HG03439 (cell line): ENCODE measurements at regions not wholly inside any gene's neighbourhood (a gene's known extent, or its start where the extent isn't known, plus 50 kb on each side); places are given as distances from the start of the nearest gene placed in this dataset.
"Not testable (repeated sequence)": the region's sequence is repeated elsewhere in the genome, so short reads cannot be mapped to it uniquely, and the experiment has no call there.

Source experiments
- ATAC-seq: cut with Tn5 transposase; IDR thresholded peaks from one replicate; pipeline ENCODE4 v1.9.1; 2021; ENCODE audit warnings: mild to moderate bottlenecking, moderate library complexity; ENCODE audit not compliant: unreplicated experiment

DNA sequence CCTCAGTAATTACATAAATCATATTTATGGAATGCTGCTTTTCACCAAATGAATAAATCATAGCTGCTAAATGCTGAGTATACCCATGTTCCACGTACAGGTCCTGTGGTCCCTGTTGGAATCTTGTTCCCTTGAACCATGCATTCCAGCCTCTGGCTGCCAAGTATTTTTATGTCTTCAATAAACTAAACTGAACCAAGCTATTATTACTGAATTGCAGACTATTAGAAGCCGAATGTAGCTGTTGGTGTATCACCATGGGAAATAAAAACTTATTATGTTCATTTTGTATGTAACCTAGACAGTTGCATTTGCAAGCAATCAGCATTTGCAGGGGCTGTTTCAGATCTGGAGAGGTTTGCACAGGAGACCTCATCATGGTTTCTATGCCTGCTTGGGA lies 362.4 kb downstream of the ADCYAP1 start:
- ATAC-seq = no peak

- ATAC-seq = no peak
Observed at GRCh38 chr18:1270081-1270480, 365.4 kb downstream of the ADCYAP1 start.

DNA sequence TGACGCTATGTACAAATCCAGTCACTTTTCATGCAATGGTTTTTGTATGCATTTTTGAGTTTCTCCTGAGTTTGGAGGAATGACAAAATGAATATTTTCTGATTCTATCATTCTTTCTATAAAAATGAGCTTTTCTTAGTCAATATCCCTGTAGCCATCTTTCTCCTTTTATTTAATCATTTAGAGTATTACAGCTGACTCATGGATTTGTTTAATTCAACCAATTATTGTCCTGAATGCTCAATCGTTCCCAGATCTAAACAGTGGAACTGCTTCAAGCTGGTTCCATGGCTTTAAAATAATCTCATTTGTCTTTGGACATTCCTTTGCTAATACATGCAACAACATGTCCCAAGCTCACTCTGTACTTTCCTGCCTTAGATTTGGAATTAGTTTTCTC lies 368.8 kb downstream of the ADCYAP1 start:
- ATAC-seq = no peak

DNA sequence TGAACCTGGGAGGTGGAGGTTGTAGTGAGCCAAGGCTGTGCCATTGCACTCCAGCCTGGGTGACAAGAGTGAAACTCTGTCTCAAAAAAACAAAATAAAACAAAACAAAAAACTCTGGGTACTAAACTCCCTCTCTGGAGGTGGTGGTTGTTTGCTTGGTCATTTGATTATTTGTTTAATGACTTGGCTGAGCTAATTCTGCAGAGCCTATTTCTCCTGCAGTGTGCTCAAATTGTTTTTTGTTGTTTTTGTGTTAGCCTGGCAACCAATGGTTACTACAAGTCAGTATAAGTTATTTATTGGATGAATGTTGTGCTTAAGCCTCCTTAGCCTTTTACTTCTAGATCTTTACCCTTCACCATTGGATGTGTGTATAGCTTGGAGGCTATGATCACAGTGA lies 387.5 kb downstream of the ADCYAP1 start:
- no peak for ATAC-seq

DNA sequence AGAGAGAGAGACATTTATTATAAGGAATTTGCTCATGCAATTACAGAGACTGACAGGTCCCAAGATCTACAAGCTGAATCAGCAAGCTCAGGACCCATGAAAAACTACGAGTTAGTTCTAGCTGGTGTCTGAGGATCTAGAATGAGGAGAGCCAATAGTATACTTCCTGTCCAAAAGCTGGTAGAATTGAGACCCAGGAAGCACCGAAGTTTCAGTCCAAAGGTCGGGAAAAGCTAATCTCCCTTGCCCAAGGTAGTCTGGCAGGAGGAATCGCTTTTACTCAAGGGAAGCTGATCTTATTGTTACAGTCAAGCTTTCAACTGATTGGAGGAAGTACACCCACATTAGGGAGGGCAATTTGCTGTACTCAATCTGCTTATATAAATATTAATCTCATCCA lies 389.6 kb downstream of the ADCYAP1 start:
- no peak for ATAC-seq

GRCh38 chr18:1296237-1296636 lies 391.6 kb downstream of the ADCYAP1 start:
- ATAC-seq = no peak

- ATAC-seq = no peak
Observed at GRCh38 chr18:1302861-1303260, 398.2 kb downstream of the ADCYAP1 start.

DNA sequence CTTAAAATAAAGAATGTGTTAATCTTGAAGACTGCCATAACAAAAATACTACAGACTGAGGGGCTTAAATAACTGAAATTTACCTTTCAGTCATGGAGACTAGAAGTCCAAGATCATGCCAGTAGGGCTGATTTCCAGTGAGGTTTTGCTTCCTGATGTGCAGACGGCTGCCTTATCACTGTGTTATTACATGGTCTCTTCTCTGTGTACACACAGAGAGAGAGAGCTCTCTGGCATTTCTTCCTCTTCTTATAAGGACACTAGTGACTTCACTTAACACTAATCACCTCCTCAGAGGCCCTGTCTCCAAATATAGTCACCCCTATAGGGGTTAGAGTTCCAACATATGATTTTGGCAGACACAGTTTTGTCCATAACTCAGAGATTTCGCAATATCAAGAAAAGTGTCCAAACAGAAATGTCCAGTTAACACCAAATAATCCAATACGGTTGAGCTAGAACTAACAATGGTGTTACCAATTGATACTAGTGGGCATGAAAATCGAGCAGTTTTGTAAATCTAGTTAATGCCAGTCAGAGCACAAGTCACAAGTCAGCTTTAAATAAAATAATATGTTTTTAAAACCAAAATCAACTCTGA lies 399.8 kb downstream of the ADCYAP1 start:
- no peak for ATAC-seq

- ATAC-seq = no peak
Observed at GRCh38 chr18:1306641-1307040, 402.0 kb downstream of the ADCYAP1 start.

GRCh38 chr18:1308686-1309085 lies 404.0 kb downstream of the ADCYAP1 start:
- ATAC-seq = no peak

GRCh38 chr18:1311376-1311775 lies 406.7 kb downstream of the ADCYAP1 start:
- ATAC-seq = no peak

DNA sequence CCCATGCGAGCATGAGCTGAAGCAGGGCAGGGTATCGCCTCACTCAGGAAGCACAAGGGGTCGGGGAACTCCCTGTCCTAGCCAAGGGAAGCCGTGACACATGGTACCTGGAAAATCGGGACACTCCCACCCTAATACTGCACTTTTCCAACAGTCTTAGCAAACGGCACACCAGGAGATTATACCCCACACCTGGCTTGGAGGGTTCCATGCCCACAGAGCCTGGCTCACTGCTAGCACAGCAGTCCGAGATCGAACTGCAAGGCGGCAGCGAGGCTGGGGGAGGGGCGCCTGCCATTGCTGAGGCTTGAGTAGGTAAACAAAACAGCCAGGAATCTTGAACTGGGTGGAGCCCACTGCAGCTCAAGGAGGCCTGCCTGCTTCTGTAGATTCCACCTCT lies 430.7 kb downstream of the ADCYAP1 start:
- ATAC-seq = not testable (repeated sequence)

DNA sequence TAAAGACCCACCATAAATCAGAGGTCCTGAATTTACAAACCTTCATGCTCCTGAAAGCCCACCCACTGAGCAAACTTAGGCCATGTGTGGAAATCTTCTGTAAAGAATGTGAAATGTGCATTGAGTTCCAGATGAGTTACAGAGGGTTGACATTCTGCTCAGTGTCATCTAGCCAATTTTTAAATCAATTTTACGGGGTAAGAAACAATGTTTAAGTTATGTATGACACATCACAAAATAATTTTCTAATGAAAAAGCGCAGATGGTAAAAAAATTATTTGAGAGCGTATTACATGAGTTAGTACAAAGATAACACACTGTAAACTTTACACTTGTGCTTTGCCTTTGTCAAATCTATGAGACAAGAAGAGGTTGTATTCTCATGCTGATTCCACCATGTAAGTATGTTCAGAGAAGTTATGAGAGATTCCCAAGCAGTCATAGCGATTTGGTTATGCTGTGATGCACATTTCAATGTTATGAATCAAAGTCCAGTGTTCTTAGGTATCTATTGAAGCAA lies 446.3 kb downstream of the ADCYAP1 start:
- ATAC-seq = no peak

DNA sequence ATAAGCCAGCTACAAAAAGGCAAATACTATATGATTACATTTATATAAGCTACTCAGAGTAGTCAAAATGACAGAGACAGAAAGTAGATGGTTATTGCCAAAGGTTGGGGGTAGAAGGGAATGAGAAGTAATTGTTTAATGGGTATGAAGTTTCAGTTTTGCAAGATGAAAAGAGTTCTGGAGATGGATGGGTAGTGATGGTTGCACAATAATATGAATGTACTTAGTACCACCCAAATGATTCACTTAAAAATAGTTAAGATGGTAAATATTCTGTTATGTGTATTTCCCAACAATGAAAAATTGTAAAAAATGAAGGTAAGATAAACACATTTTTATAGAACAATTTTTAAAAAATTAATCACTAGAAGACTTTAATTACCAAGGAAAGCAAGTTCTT lies 448.4 kb downstream of the ADCYAP1 start:
- no peak for ATAC-seq

DNA sequence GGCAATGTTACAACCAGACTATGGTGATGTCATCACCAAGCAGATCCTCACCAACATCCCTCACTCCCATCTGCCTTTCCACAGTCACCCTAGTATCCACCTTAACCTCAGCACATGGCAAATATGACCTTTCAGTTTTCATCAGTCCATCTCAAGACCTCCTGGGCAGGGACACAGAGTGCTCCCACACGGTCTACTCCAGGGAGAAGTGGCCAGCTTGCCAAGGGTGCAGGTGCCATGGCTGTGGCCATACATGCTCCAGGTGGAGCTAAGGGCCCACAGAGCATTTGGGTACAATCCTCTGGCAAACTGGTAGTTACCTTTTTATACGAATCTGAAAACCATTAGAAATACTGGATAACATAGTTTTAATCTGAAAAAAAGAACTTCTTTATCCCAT lies 453.1 kb downstream of the ADCYAP1 start:
- ATAC-seq = no peak

GRCh38 chr18:1361936-1362335 lies 457.3 kb downstream of the ADCYAP1 start:
- ATAC-seq = no peak

DNA sequence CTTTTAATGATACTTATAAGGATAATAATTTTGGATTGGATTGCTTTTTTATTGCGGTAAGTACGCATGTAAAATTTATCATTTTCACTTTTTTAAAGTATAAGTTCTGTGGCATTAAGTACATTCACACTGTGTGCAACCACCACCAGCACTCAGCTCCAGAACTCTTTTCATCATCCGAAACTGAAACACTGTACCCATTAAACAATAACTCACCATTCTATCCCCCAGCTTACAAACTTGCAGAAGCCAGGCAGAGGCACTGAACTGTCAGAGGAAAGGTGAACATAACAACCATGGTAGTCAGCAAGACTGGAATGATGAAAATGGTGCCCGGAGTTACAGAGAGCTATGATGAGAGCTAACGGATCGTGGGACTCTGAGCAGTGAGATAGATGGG lies 465.9 kb downstream of the ADCYAP1 start:
- ATAC-seq = no peak

DNA sequence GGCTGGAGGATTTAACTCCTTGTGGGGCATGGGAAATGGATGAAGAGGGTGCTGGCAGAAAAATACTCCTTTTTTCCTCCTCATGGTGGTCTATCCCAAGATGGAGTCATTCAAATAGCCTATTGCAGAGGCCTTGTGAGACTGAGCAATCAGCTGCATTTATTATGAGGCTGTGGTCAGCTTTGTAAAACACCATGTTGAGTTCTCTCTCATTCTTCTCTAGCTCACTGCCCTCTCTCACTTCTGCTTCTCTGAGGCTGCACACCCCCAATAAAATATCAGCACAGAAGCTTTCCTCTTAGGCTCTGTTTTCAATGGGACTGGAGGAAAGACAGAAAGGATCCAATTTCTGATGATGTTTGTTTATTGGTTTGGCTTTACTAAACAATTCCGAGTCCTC lies 467.1 kb downstream of the ADCYAP1 start:
- no peak for ATAC-seq

GRCh38 chr18:1383465-1383864 lies 478.8 kb downstream of the ADCYAP1 start:
- ATAC-seq = no peak

- ATAC-seq = not testable (repeated sequence)
Observed at GRCh38 chr18:1388468-1388867, 483.8 kb downstream of the ADCYAP1 start.

DNA sequence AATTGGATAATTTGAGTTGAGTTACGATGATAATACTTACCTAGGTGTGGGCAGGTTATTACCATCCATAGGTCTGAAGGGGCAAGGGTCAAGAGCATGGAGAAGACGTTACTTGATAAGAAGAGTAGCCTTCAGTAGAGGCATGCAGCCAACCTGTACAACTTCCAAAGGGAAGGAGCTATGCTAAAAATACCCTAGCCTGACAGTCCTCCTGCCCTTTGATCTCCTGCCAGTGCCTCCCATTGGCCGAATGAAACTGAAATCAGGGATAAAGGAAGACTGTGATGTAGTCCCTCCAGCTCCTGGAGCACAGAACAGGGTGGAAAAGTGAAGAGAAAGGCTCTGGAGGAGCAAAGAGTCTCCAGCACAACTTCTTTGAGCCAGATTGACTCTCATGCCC lies 487.4 kb downstream of the ADCYAP1 start:
- ATAC-seq = no peak

DNA sequence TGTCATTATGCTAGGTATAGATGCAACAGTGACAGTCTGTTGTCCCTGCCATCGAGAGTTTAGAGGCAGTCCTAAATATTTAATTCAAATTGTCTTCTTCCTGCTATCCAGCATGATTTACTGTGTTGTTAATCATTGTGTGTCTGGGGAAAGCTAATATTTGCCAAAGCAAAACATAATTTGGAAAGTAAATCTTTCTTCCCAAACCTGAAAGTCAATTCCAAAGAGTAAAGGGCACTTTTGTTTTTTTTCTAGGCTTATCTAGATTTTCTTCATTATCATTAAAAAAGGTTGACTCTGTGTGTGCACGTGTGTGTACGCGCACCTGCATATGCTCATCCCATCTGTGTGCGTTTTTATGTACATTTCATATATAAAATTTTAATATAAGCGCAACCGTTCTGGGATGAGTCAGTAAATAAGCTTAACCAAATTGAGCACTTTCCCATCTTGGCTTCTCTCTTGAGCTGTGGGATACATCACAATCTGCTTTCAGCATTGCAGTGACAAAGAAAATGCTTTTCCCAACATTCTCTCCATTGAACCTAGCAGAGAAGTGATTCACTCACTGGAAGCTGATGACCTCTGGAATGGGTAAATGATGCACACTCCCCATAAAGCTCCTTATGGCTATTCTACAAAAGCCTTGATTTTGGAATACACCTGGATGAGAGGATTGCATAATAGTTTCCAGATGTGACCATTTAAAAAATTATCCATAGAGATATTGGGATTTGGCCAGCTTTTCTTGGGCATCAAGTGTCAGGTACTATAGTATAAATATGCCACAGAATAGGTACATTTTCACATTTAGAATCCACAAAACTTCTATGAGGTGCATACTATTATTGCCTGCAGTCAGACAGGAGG lies 488.4 kb downstream of the ADCYAP1 start:
- ATAC-seq = no peak
